Heart left ventricle (tissue), 16 donors: ENCODE measurements at regions not wholly inside any gene's neighbourhood (a gene's known extent, or its start where the extent isn't known, plus 50 kb on each side); places are given as distances from the start of the nearest gene placed in this dataset.

Source experiments
- ATAC-seq, 4 donors: fragments of 200-7000 bp; cut with Tn5 transposase; one replicate each; pipeline ENCODE4 v1.9.1; 2020 to 2022; ENCODE audit warnings: moderate library complexity in 4 of 4, mild to moderate bottlenecking in 3 of 4, moderate number of reproducible peaks in 1 of 4
- DNase-seq, 5 donors: peaks; one replicate each; pipeline ENCODE4 v3.0.0-alpha.2; 2020
- H3K27ac ChIP-seq, 12 donors: fragments of 200-600 bp; sonication (generic) in 4 of 12; one replicate each; pipeline versions ENCODE4 v1.5.0 to v1.8.0; 2016 to 2022; ENCODE audit warnings: mild to moderate bottlenecking in 2 of 12
- H3K27me3 ChIP-seq, 9 donors: fragments of 200-600 bp; sonication (generic) in 2 of 9; one replicate each; pipeline versions ENCODE4 v1.5.1 to v1.8.0; 2016 to 2022; ENCODE audit warnings: mild to moderate bottlenecking in 3 of 9
- H3K36me3 ChIP-seq, 9 donors: fragments of 200-600 bp; sonication (generic) in 2 of 9; one replicate each; pipeline versions ENCODE4 v1.5.0 to v1.8.0; 2018 to 2022; ENCODE audit warnings: mild to moderate bottlenecking in 2 of 9
- H3K4me1 ChIP-seq, 12 donors: fragments of 200-600 bp; sonication (generic) in 4 of 12; one replicate each; pipeline versions ENCODE4 v1.5.0 to v1.8.0; 2016 to 2022; ENCODE audit warnings: mild to moderate bottlenecking in 3 of 12
- H3K4me3 ChIP-seq, 12 donors: fragments of 200-600 bp; sonication (generic) in 4 of 12; one replicate each; pipeline versions ENCODE4 v1.5.0 to v1.8.0; 2017 to 2022; ENCODE audit warnings: mild to moderate bottlenecking in 9 of 12, moderate library complexity in 4 of 12
- H3K9me3 ChIP-seq, 12 donors: fragments of 200-600 bp; sonication (generic) in 4 of 12; one replicate each; pipeline versions ENCODE4 v1.5.0 to v1.8.0; 2016 to 2022; ENCODE audit warnings: mild to moderate bottlenecking in 1 of 12
- POLR2A ChIP-seq, 2 donors: fragments of 450-650 bp; IDR thresholded peaks; one replicate each; pipeline ENCODE4 v1.6.1; 2017; ENCODE audit warnings: antibody characterized with exemption in 2 of 2, mild to moderate bottlenecking in 2 of 2, moderate library complexity in 2 of 2
- WGBS, 4 donors: extraction: QIAGEN DNeasy Blood & Tissue Kit in 2 of 4; methylation state at CpG; one replicate each; pipeline versions ENCODE4 v1.1.5 to v1.1.7; 2013 to 2018; 5-methylcytosine and 5-hydroxymethylcytosine counted together
- intact Hi-C, 10 donors: fragments of 100-400 bp; cut with DNase I; formaldehyde crosslinking; loops; one replicate each; pipeline versions ENCODE4 v1.11.1 to v1.14.2; 2022
- TF ChIP-seq, protein P1 (sequence below), 12 donors: fragments of 200-600 bp; sonication (generic) in 4 of 12; IDR thresholded peaks; one replicate each; pipeline versions ENCODE4 v1.5.0 to v1.8.0; 2018 to 2022; ENCODE audit warnings: antibody characterized with exemption in 12 of 12, mild to moderate bottlenecking in 5 of 12
- donor health status: ischemic (EF 13 %, LVEDD 7.1; RV severe dilation, severe dysfunction).
- donor health status: healthy with polysubstance abuse.
- donor health status: DM: no; HTN: yes; CAD: no.
- donor health status: DM: no; HTN: no; CAD: no.
- donor health status: ischemic (EF 25% LVEDD 6.9; RV normal size, moderate dysfunction).
- donor health status: ischemic (EF 25% LVEDD 5.7; RV mildly dilated, moderate dysfunction).
- donor health status: healthy.
- donor health status: DM: yes; HTN: yes; CAD: no.
- donor health status: ischemic (EF 35%, LVEDD 5.7; RV mildly dilated, moderate dysfunction).
- donor health status: nonischemic (EF 11% LVEDD 7.7; RV severe dilation, severe dysfunction).
- donor health status: DM: yes; HTN: yes; CAD: no.
- donor health status: PGD.
- donor health status: ischemic (EF 29% LVEDD 5.4; RV normal size, mild dysfunction).
- donor health status: nonischemic (EF 23%, LVEDD 6.1; RV moderate dilation, normal function).

DNA sequence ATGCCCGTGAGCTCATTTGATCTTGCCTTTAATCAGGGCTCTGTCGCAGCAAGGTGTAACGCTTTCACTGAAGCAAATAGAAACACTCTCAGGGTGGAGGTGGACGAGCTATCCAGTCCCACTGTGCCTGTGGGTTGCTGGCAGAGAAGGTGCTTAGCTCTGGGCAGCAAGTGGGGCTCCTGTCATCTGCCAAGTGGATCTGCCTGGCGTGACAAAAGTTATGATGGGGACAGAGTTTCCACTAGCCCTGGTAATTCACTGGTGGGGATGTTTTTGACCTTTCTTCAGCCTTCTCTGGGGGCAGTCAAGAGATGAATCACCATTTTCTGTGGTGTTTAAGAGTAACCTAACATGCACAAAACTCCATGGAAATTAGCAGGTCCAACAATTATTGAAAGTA, 71.3 kb upstream of the EDEM3 start:
- Histone ChIP-seq H3K36me3 (peaks cover 0 to 48% (median 38%) of the 10 kb centered on the region in 9 donors), H3K27me3 (no peaks in the 10 kb centered on the region), H3K9me3 (no peaks in the 10 kb centered on the region), H3K4me1 (peaks cover 11 to 90% (median 62%) of the 10 kb centered on the region in 12 donors), H3K27ac (peak overlapping the region; percentile 40 to 96 (median 86)), H3K4me3 (no peak overlapping the region)
- 55 to 63% (median 59%) methylated on average over 5 of the region's 5 CpGs for WGBS, 4 donors
- peak in 3 of 4 donors; percentile 47 to 49 (median 47) for ATAC-seq
- no peak for TF ChIP-seq POLR2A (IDR thresholded peaks at IDR 0.05)
- TF ChIP-seq, protein P1, sequence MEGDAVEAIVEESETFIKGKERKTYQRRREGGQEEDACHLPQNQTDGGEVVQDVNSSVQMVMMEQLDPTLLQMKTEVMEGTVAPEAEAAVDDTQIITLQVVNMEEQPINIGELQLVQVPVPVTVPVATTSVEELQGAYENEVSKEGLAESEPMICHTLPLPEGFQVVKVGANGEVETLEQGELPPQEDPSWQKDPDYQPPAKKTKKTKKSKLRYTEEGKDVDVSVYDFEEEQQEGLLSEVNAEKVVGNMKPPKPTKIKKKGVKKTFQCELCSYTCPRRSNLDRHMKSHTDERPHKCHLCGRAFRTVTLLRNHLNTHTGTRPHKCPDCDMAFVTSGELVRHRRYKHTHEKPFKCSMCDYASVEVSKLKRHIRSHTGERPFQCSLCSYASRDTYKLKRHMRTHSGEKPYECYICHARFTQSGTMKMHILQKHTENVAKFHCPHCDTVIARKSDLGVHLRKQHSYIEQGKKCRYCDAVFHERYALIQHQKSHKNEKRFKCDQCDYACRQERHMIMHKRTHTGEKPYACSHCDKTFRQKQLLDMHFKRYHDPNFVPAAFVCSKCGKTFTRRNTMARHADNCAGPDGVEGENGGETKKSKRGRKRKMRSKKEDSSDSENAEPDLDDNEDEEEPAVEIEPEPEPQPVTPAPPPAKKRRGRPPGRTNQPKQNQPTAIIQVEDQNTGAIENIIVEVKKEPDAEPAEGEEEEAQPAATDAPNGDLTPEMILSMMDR (IDR thresholded peaks at IDR 0.05) = no peak
- intact Hi-C loops = loop anchor here in 6 of 10 donors (5.0 to 10.0 kb wide), 8 partner anchors 36 to 146 kb away; partner anchors contain the start of gene NIBAN1 (in 2 of the 6)
- DNase-seq = peak in 2 of 5 donors; percentile 32 to 65

- Histone ChIP-seq H3K9me3 (no peaks in the 10 kb centered on the region), H3K4me3 (no peak overlapping the region), H3K27me3 (no peaks in the 10 kb centered on the region), H3K4me1 (peaks cover 11 to 92% (median 63%) of the 10 kb centered on the region in 12 donors), H3K27ac (peak overlapping the region; percentile 22 to 96 (median 86)), H3K36me3 (peaks cover 0 to 48% (median 38%) of the 10 kb centered on the region in 9 donors)
- intact Hi-C loops = loop anchor here in 6 of 10 donors (5.0 to 10.0 kb wide), 8 partner anchors 37 to 147 kb away; partner anchors contain the start of gene NIBAN1 (in 2 of the 6)
- TF ChIP-seq POLR2A (IDR thresholded peaks at IDR 0.05) = no peak
- TF ChIP-seq, protein P1 (IDR thresholded peaks at IDR 0.05) = no peak
- no peak for DNase-seq
- WGBS, 4 donors = 21 to 34% (median 31%) methylated on average over 1 of the region's 1 CpG
- ATAC-seq = peak in 1 of 4 donors; percentile 8
Measured at GRCh38 chr1:184825571-184825970, 70.9 kb upstream of the EDEM3 start.

DNA sequence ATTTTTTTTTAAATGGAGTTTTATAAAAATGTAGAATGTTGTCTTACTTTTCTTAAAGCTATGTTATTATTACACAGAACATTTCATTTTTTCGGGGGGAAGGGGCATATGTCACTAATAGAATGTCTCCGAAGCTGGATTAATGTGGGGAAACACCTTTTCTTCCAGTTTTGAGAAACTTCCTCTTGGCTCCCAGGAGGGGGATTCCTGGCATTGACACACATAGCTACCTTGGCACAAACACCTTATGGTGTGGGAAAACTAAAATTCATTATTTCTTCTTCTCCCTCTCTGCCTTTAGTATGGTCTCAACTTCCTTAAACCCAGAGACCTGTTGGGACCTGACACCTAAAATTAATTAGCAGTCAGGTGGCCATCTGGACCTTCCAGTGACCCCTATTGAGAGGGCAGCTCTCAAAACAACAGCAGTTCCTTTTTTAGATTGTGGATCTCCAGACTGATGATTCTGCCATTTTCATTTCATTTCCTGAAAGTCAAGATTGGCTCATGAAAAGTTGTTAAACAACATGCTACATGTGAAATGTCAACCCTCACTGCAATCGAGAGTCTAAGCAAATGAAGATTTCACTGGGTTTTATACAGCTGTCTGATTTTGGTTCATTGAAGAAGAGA, 70.1 kb upstream of the EDEM3 start:
- WGBS, 4 donors = 48 to 57% (median 51%) methylated on average over 3 of the region's 3 CpGs
- Histone ChIP-seq H3K4me1 (peaks cover 11 to 92% (median 61%) of the 10 kb centered on the region in 12 donors), H3K27ac (peak overlapping the region in 9 of 12 donors; percentile 40 to 90 (median 86)), H3K36me3 (peaks cover 0 to 50% (median 40%) of the 10 kb centered on the region in 9 donors), H3K27me3 (no peaks in the 10 kb centered on the region), H3K9me3 (no peaks in the 10 kb centered on the region), H3K4me3 (no peak overlapping the region)
- DNase-seq (no peak), ATAC-seq (no peak)
- intact Hi-C loops = loop anchor here in 6 of 10 donors (5.0 to 10.0 kb wide), 8 partner anchors 37 to 147 kb away; partner anchors contain the start of gene NIBAN1 (in 2 of the 6)
- TF ChIP-seq, protein P1 (IDR thresholded peaks at IDR 0.05) = no peak

GRCh38 chr1:184823080-184823479, 68.4 kb upstream of the EDEM3 start:
- Histone ChIP-seq H3K27me3 (no peaks in the 10 kb centered on the region), H3K4me1 (peaks cover 11 to 76% (median 56%) of the 10 kb centered on the region in 12 donors)
- no peak for ATAC-seq

More at GRCh38 chr1:184823080-184823479, 68.4 kb upstream of the EDEM3 start:
- intact Hi-C loops = loop anchor here in 1 of 10 donors (10.0 kb wide), 1 partner anchor 52 kb away; no protein-coding TSS in a partner anchor
- Histone ChIP-seq H3K36me3 (peaks cover 0 to 63% (median 53%) of the 10 kb centered on the region in 9 donors), H3K4me3 (no peak overlapping the region), H3K9me3 (no peaks in the 10 kb centered on the region), H3K27ac (peak overlapping the region in 4 of 12 donors; percentile 13 to 86 (median 46))
- WGBS, 4 donors = 68 to 82% (median 69%) methylated on average over 4 of the region's 4 CpGs
- no peak for TF ChIP-seq POLR2A (IDR thresholded peaks at IDR 0.05)
- TF ChIP-seq, protein P1 (IDR thresholded peaks at IDR 0.05) = no peak
- DNase-seq = no peak
